ENCODE measurements at regions not wholly inside any gene's neighbourhood (a gene's known extent, or its start where the extent isn't known, plus 50 kb on each side); places are given as distances from the start of the nearest gene placed in this dataset.

- TF ChIP-seq ATF5 (CRISPR knock-in tag; IDR thresholded peaks at IDR 0.05; ENCODE audit: low read depth) (no peak), HNF4G (IDR thresholded peaks at IDR 0.05; ENCODE audit: borderline replicate concordance, low read depth, low read length) (peak; percentile 83), HNF4G (CRISPR knock-in tag; IDR thresholded peaks at IDR 0.05; ENCODE audit: borderline replicate concordance, low read depth) (no peak), ZNF703 (CRISPR knock-in tag; IDR thresholded peaks at IDR 0.05; ENCODE audit: borderline replicate concordance) (no peak), HOXA5 (CRISPR knock-in tag; IDR thresholded peaks at IDR 0.05) (no peak), CCAR2 (optimal IDR thresholded peaks at IDR 0.05; ENCODE audit: low read depth, low read length) (no peak), ZSCAN30 (CRISPR knock-in tag; IDR thresholded peaks at IDR 0.05) (no peak), ZMAT3 (CRISPR knock-in tag; conservative IDR thresholded peaks at IDR 0.05) (no peak), ZKSCAN1 (IDR thresholded peaks at IDR 0.05; ENCODE audit: low read length) (no peak), RFX1 (IDR thresholded peaks at IDR 0.05) (no peak), ZNF564 (CRISPR knock-in tag; IDR thresholded peaks at IDR 0.05) (no peak), DDIT3 (CRISPR knock-in tag; IDR thresholded peaks at IDR 0.05) (no peak), RORA (CRISPR knock-in tag; IDR thresholded peaks at IDR 0.05) (no peak), TFAP4 (IDR thresholded peaks at IDR 0.05; ENCODE audit: borderline replicate concordance, low read depth) (no peak), ZFP41 (CRISPR knock-in tag; IDR thresholded peaks at IDR 0.05; ENCODE audit: borderline replicate concordance) (no peak), GTF3A (CRISPR knock-in tag; conservative IDR thresholded peaks at IDR 0.05) (no peak), ZNF557 (CRISPR knock-in tag; IDR thresholded peaks at IDR 0.05) (no peak), NR2F1 (CRISPR knock-in tag; IDR thresholded peaks at IDR 0.05) (no peak), MAFG (CRISPR knock-in tag; IDR thresholded peaks at IDR 0.05) (no peak), ZNF7 (CRISPR knock-in tag; IDR thresholded peaks at IDR 0.05) (no peak), E2F1 (CRISPR knock-in tag; IDR thresholded peaks at IDR 0.05) (no peak), ZNF281 (CRISPR knock-in tag; IDR thresholded peaks at IDR 0.05; ENCODE audit: borderline replicate concordance) (no peak), ZNF781 (CRISPR knock-in tag; IDR thresholded peaks at IDR 0.05; ENCODE audit: borderline replicate concordance, not compliant biosample characterization) (no peak), ZNF768 (CRISPR knock-in tag; IDR thresholded peaks at IDR 0.05) (no peak; the same call in 1 of the 2 replicates), YEATS4 (CRISPR knock-in tag; IDR thresholded peaks at IDR 0.05; ENCODE audit: borderline replicate concordance) (no peak), ARID3A (IDR thresholded peaks at IDR 0.05; ENCODE audit: low read depth, low read length) (peak; percentile 88)
These were observed 164.2 kb downstream of the FGF1 start (continued) for GRCh38 chr5:142521706-142522105.
